CD4-positive, alpha-beta T cell treated with Interleukin-15 for 4 hours (primary cell): ENCODE measurements at regions not wholly inside any gene's neighbourhood (a gene's known extent, or its start where the extent isn't known, plus 50 kb on each side); places are given as distances from the start of the nearest gene placed in this dataset.
"Not testable (repeated sequence)": the region's sequence is repeated elsewhere in the genome, so short reads cannot be mapped to it uniquely, and the experiment has no call there.

Experiments used
- DNase-seq: peaks from one replicate; pipeline ENCODE4 v3.0.0-alpha.2; 2020; ENCODE audit warnings: low spot score

DNA sequence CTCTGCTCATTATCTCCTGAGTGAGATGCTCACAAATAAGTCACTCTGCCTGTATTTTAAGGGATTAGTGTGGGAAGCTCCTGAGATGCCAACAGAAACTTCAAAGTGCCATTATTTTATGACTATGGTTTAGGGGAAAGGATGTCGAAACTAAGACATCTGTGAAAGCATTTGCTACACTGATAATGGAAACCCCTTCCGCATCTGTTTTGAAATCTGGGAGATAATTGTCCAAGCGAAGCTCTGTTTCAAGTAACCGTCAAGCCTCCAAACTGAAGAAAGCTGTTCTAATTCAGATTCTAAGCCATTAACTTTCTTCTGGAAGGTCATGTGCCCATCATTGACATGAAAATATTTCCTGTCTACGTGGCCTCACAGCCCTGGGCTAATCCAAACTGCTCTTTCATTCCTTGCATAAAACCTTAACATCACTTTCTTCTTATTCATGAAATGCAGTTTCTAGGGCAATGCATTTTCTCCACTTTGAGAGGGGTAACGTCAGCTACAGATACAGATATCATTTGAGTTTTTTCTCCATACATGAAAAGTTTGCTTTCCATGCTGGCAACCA, 932.0 kb downstream of the C6orf118 start:
- no peak for DNase-seq

GRCh38 chr6:164370773-164371172, 938.6 kb downstream of the C6orf118 start:
- DNase-seq, result no peak

DNA sequence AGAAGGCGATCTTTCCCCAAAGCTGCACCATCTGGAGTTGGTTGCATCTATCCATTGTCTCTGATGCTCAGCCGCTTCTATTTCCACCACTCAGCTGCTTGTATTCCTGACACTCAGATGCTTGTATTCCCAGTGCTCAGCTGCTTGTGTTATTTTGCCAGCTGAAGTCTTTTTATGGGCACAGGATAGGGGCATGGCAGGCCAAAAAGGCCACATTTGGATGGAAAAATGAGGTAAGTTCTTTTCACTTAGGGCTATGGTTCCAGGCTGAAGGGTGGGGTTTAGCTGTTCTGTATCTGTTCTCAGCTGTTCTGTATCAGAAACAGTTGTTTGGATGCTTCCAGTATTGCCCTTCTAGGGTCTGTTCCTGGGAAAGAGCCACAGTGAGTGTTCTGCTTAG, 944.9 kb downstream of the QKI start:
- no peak for DNase-seq

DNA sequence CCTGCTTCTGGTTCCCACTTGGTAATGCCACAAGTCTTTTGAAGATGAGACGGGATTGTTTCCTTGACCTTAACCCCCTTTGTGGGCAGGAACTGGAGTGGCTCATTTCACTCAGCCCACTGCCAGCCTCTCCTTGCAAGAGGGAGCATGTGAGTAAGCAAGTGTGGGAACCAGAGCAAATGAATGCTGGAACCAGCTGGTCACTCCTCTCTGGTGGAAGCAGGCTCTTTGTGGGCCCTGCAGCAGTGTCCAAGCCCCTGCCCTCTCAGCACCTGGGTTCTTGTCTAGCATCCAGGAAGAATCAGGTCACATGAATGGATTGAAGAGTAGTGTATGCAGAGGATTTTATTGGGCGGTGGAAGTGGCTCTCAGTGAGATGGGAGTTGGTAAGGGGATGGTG, 944.5 kb downstream of the QKI start:
- DNase-seq, result no peak

GRCh38 chr6:164356814-164357213, 942.3 kb downstream of the QKI start:
- DNase-seq, result no peak

GRCh38 chr6:164347455-164347854, 932.9 kb downstream of the QKI start:
- DNase-seq, result no peak

GRCh38 chr6:164346631-164347030, 932.1 kb downstream of the QKI start:
- DNase-seq, result no peak

GRCh38 chr6:164345806-164346496, 931.4 kb downstream of the QKI start:
- DNase-seq, result no peak

DNA sequence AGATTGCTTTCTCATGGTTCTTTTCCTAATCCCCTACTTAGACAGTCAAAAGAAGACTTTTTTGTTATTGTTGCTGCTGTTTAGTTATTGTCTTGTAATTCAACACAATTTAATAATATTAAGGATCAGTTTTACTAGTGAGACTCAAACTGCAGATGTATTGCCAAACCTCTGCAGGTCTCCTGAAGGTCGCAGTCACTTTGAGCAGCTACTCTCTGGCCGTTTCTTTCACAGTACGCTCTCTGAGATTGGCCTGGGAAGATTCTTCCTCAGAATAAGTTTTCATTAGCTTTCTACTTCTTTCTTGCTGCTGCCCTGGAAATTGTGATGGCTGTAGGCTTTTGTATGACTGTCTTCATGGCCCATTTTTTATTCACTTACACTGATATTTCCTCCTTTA, 930.8 kb downstream of the QKI start:
- DNase-seq, result no peak

DNA sequence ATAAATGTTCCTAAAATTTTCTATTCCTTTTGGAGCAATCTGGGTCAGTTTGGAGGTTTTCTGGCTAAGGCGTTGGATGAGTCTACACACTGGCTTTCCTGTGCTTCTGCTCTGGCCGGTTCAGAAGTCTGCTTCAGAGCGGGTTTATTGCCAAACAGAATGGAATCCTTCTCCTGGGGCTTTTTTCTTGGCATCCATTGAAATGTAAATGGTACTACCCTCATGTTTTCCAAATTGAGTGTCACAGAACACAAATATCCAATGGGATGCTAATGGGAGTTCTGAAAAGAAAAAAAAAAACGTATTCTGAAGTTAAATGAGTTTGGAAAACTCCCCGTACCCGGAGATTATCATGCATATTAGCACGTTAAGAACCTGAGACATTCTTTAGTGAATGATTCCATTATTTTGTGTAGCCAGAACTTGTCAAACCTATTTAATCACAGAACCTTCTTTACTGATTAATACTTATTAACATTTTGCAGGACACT, 930.3 kb downstream of the QKI start:
- DNase-seq, result no peak

DNA sequence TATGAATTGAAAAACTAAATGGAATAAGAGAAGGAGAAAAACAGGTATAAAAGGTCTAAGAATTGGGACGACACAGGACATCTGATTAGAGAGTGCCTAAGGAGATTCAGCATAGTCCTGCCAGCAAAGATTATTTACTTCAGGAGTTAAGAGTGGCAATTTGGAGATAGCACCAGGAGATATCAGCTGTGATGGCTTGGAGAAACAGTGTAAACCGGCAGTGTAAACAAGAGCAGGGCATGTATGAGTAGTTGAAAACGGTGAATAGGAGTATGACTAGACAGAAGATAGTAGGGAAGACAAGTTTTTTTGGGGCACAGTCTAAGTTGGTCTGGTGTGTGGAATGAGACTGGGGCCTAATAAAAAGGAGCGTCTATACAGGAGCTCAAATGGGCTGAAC, 924.9 kb downstream of the QKI start:
- not testable (repeated sequence) for DNase-seq

DNA sequence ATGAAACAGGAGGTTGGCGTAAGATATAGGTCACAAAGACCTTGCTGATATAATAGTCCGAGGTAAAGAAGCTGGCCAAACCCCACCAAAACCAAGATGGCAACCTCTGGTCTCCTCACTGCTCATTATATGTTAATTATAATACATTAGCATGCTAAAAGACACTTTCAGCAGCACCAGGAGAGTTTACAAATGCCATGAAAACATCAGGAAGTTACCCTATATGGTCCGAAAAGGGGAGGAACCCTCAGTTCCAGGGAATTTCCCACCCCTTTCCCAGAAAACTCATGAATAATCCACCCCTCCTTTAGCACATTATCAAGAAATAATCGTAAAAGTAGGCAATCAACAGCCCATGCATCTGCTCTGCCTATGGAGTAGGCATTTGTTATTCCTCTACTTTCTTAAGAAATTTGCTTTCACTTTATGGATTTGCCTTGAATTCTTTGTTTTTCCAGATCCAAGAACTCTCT, 923.4 kb downstream of the QKI start:
- DNase-seq, result no peak

- DNase-seq, result no peak
Observed at GRCh38 chr6:164337024-164337924, 922.8 kb downstream of the QKI start.

DNA sequence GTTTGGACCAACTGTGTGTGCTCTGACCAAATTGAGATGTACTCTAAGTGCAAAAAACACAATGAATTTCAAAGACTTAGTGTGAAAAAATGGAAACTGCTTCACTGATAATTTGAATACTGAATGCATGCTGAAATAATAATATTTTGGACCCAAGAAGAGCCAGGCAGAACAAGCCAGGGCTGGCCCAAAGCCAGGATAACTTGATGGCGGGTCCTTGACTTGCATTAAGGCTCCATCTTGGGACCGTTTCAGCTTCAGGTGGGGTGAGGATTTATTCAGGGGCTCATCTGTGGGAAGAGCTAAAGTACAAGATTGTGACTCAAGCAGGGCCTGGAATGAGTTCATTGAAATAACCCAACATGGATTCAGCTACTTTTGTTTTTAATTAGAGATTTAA, 921.9 kb downstream of the QKI start:
- no peak for DNase-seq

GRCh38 chr6:164331026-164331425, 916.5 kb downstream of the QKI start:
- no peak for DNase-seq

- no peak for DNase-seq
Observed at GRCh38 chr6:164325168-164325567, 910.6 kb downstream of the QKI start.

DNA sequence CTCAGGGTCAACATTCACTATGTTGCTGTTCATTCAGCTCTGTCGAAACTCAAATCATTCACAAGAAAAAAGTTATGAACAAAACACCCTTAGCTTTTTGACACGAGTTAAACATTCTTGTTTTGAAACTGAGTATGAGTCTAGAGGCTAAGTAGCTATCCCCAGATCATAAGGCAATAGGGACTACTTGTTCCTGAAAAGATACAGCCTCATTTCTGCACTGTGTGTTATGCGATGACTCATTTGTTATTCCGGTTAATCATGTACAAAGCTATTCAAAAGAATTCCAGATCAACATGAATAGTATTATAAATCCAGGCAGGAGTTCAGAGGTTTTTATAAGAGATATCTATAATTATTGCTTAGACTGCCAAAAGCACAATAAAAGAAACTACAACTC, 908.0 kb downstream of the QKI start:
- no peak for DNase-seq

GRCh38 chr6:164321297-164321696, 906.8 kb downstream of the QKI start:
- DNase-seq, result no peak

GRCh38 chr6:164315376-164315775, 900.9 kb downstream of the QKI start:
- DNase-seq, result no peak

DNA sequence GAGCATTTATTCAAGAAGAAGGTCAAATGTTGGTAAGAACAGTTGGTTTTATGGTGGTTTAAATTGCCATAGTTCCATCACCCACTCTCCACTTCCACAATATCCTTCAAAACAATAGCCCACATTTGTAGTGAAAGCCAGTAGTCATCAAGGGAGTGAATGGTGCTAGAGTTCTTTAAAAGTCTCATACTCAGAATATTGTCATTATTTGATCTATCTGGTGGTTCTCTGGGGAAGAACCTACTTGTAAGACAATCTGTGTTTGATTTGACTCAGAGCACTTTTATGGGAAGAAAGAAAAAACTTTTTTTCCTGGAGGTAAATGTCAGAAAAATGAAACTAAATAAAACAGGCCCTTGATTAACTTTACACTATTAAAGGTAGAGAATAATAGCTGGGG, 893.8 kb downstream of the QKI start:
- DNase-seq, result no peak

DNA sequence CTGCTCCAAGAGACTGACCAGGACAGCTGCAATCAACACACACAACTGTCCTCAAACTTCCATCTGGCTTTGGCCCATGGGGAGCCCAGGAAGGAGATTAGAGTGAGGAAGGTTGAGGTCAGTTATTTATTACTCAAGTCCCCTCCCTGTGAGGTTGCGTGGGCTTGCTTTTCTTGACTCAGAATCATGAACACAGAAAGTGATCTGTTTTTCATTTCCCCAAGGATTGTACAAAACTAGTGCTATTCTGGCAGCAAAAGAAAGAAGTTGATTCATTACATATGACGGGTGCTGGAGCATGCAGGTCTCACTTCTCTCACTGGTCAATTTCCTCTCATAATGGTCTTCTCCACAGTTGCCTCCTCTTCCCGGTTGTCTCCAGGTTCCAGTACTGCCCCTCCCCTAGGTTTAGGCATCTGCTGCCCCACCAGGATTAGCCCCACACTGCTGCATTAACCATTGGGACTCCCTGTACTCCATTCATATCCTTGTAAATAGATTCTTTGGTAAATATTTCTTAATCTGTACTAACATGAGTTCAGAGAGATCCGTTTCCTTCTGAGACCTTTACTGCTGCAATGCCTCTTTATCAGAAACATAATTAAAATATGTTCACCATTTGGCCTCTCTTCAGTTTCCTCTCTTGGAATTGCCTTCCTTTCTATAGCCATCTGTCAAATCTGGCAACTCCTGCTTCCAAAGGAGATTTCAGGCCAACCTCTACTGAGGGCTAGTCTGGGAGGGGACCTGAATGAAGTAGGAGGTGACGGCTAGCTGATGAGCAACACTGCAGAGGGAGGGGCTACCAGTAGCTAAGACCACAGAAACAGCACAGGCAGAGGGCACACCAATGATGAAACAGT, 888.8 kb downstream of the QKI start:
- DNase-seq, result no peak

- no peak for DNase-seq
Observed at GRCh38 chr6:164296411-164296810, 881.9 kb downstream of the QKI start.
